GM03348 (cell line): ENCODE measurements at regions not wholly inside any gene's neighbourhood (a gene's known extent, or its start where the extent isn't known, plus 50 kb on each side); places are given as distances from the start of the nearest gene placed in this dataset.

Source experiments
- DNase-seq: peaks from one replicate; pipeline ENCODE4 v3.0.0; 2012; ENCODE audit warnings: low spot score

- DNase-seq = no peak
These were observed 134.5 kb downstream of the ASB1 start for GRCh38 chr2:238561230-238561629.

GRCh38 chr2:238562446-238562845, 135.7 kb downstream of the ASB1 start:
- no peak for DNase-seq

- no peak for DNase-seq
These were observed 136.8 kb downstream of the ASB1 start for GRCh38 chr2:238563551-238563950.

- DNase-seq = no peak
These were observed 137.7 kb downstream of the ASB1 start for GRCh38 chr2:238564286-238564920.

- DNase-seq = no peak
These were observed 138.3 kb downstream of the ASB1 start for GRCh38 chr2:238565031-238565430.

GRCh38 chr2:238566001-238566645, 139.4 kb downstream of the ASB1 start:
- DNase-seq = no peak

- DNase-seq = no peak
These were observed 140.5 kb downstream of the ASB1 start for GRCh38 chr2:238567067-238567855.

- no peak for DNase-seq
These were observed 141.3 kb downstream of the ASB1 start for GRCh38 chr2:238567996-238568395.

- no peak for DNase-seq
These were observed 142.0 kb downstream of the ASB1 start for GRCh38 chr2:238568455-238569440.

- DNase-seq = no peak
These were observed 142.9 kb downstream of the ASB1 start for GRCh38 chr2:238569507-238570195.

GRCh38 chr2:238570391-238570790, 143.7 kb downstream of the ASB1 start:
- no peak for DNase-seq

GRCh38 chr2:238570926-238571325, 144.2 kb downstream of the ASB1 start:
- no peak for DNase-seq

GRCh38 chr2:238571661-238572372, 145.1 kb downstream of the ASB1 start:
- no peak for DNase-seq

- no peak for DNase-seq
These were observed 146.5 kb downstream of the ASB1 start for GRCh38 chr2:238573065-238573778.

GRCh38 chr2:238573916-238574315, 147.2 kb downstream of the ASB1 start:
- no peak for DNase-seq

GRCh38 chr2:238574490-238575271, 148.0 kb downstream of the ASB1 start:
- no peak for DNase-seq

GRCh38 chr2:238576674-238577073, 149.9 kb downstream of the ASB1 start:
- no peak for DNase-seq

- no peak for DNase-seq
These were observed 151.5 kb downstream of the ASB1 start for GRCh38 chr2:238578256-238578655.

GRCh38 chr2:238580486-238580885, 153.8 kb downstream of the ASB1 start:
- DNase-seq = no peak
